ENCODE measurements at regions not wholly inside any gene's neighbourhood (a gene's known extent, or its start where the extent isn't known, plus 50 kb on each side); places are given as distances from the start of the nearest gene placed in this dataset.

DNA sequence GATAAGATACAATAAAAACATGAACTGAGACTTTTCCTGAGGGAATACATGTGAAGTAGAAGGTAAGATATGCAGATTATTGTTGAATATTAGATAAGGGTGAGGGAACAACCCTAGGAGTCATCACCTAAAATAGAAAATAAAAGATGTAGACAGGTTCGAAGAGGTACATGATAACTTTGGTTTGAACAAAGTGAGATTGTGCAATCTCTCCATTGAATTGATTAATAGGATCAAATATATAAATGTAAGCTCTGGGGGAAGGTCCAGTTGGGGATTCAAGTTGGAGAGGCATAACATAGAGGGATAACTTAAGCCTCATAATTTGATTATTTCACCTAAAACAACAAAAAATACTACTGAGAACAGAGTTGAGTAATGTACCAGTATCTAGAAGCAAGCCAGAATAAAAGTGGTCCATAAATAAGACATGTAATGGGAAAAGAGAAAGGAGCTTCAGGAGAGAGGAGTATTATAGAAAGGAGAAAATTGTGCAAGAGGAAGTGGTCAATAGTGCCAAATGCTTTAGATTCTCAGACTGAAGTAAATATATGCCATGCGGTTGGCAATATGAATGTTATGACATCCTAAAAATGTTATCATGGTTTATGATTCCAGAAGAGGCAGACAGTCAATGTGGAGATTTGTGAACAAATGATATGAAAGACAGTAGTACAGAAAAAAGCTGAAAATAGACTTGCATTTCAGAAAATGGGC is 282.3 kb upstream of the CHRM2 start:
- Histone ChIP-seq H3K27ac (no peak overlapping the region), H3K4me3 (no peak overlapping the region)

DNA sequence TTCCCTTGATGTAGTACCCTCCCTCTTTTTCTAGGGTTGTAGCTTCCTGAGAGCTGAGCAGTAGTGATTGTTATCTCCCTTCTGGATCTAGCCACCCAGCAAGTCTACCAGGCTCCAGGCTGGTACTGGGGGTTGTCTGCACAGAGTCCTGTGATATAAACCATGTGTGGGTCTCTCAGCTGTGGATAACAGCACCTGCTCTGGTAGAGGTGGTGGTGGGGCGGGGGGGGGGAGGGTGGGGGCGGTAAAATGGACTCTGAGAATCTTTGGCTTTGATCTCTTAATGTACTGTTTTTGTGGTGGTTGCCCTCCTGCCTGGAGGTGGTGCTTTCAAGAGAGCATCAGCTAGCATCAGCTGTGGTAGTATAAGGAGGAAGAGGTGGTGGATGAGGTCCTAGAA is 302.0 kb upstream of the CHRM2 start:
- Histone ChIP-seq H3K27ac (no peak overlapping the region), H3K4me3 (no peak overlapping the region)

DNA sequence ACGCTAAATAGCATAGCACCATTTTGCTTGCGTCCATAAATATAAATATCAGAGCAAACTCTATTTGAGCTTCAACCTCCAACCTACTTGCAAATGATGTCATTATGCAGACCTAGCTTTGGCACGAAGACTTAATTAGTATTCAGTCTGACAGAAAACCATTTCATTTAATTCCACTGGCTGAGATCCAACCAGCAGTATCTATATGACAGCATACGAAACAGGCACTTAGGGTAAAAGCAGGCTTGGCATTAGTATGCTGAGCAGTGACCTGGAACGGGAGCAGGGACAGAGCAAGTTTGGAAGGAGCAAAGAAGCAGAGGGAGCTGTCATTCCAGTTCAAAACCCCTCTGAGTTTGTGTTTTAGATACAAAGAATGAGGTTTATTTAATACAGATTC is 312.5 kb upstream of the CHRM2 start:
- Histone ChIP-seq H3K4me3 (no peak overlapping the region), H3K27ac (no peak overlapping the region)

DNA sequence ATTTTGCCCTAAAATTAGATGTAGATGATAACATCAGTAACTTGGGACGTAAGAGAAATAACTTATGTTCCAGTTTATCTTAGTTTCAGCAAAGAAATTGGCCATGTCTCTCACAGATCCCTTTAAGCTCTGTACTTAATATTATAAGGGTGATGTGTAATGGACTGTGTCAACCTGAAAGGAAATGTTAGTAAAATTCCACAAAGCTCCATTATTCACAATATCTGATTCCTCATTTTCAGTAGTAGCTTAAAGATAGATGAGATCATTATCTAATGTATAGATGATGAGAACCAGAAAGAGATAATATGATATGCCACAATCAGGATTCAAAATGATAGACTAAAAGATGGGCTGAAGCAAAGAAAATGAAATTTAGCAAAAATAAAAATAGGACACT is 316.8 kb upstream of the CHRM2 start:
- H3K4me3 ChIP-seq: no peak overlapping the region

DNA sequence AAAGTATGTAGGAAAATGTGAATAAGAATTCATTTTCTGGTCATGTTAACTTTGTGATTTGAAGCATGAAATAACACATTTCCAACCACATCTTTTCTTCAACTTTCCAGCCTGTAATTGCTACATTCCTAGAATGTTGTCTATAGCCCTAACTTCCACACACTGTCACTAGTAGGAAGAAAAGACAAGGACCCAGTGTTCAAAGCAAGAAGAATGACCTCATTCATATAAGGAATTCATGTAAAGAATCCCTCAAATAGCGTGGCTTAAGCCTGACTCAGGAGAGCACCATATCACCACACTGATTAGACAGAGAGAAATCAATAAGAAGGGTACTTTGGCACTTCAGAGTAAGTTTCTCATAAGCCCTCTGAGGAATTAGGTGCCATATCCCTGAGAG is 318.7 kb upstream of the CHRM2 start:
- Histone ChIP-seq H3K4me3 (no peak overlapping the region), H3K27ac (no peak overlapping the region)

More for the DNA sequence above, 316.8 kb upstream of the CHRM2 start:
- H3K27ac ChIP-seq: no peak overlapping the region

DNA sequence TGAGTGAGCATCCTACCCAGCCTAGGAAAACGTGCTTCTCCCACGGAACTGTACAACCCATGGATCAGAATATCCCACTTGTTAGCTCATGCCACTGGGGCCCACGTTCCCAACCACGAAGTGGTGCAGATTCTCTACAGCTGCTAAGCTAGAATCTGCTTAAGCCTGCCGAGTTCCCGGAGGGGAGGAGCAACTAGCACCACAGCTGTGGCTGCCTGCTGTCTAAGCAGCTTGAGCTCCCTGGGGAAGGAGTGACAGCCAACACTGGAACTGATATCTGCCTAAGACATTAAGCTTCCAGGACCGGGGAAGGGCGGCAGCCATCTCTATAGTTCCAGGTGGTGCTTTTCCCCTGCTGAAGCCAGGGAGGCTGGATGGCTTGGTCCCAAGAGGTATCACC is 334.7 kb upstream of the CHRM2 start:
- Histone ChIP-seq H3K4me3 (no peak overlapping the region), H3K27ac (no peak overlapping the region)

DNA sequence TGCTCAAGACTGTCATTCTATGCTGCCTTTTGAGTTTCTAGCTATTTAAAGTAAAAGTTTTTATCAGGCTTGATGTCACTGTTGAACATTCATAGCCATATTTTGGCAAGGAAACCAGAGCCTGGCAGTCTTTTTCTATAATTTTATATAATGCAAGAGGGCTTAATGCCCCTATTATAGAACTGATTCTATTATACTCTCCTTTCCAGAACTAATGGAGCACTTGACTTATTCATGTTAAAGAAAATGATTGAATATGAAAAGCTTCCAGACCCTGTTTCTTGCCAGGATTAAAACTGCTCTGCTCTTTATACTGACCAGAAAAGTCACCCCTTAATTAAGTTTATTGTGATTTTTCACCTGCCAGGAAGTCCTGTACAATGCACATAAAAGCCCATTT is 337.6 kb upstream of the CHRM2 start:
- H3K4me3 ChIP-seq: no peak overlapping the region

DNA sequence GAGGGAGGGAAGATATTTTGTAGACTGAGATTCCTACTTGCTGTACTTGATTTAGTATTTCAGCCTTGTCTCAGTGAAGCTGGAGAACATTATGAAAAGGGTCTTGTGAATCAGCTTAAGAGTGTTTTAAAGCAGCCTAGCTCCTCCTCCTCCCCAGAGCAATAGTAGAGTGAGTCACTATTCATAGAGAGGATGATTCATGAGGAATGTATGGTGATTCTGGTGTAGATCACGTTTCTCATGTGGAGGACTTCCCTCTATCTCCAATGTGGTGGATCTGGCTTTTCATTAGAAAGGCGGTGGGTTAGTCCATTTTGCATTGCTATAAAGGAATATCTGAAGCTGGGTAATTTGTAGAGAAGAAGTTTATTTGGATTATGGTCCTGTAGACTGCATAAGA is 340.1 kb upstream of the CHRM2 start:
- Histone ChIP-seq H3K27ac (no peak overlapping the region), H3K4me3 (no peak overlapping the region)

More for the DNA sequence above, 337.6 kb upstream of the CHRM2 start:
- H3K27ac ChIP-seq: no peak overlapping the region

DNA sequence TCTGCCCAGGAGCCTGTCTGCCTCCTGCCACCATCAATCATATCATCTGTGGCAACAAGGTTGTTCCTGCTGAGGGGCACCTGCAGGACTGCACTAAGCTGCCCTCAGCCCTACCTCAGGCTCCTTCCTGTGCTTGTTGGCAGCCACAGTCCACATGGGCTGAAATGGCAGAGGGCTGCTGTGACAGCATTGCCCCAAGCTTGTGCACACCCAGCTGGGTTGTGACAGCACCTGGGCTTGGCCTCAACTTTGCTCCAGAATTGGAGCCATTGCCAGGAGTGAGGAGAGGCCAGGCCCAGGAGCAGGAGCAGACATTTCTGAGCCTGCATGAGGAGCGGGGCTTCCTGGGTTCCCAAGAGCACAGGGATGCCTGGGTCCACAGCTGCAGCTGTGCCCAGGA is 340.9 kb upstream of the CHRM2 start:
- Histone ChIP-seq H3K4me3 (no peak overlapping the region), H3K27ac (no peak overlapping the region)

DNA sequence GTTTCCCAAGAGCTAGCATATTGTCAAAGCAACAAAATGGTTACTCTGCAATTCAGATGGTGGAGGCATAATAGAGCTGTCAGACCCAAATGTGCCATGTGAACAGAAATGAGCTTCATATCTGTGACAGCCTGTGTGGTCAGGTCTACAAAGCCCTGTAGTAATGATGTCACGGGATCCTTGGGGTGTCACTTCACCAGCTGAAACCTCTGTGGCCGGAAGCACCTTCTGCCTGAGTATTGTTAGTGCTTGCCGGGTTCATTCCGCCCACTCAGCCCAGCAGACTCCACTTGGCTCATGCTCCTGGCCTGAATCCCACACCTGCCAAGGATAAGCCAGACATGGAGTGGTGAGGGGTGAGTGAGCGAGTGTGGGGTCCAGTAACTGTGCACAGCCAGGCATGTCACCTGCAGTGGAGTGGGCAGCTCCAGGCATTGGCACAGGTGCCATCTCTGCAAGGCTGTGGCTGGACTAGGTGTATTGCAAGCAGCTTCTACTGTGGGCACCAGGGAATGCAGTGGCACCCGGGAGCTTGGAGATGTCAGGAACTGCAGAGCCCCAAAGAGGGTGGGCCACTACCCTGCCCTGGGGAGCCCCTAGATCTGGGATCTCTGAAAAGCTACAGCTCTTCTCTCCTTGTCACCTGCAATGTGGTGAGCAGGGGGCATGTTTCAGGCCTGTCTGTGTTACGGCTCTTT is 341.9 kb upstream of the CHRM2 start:
- Histone ChIP-seq H3K4me3 (no peak overlapping the region), H3K27ac (no peak overlapping the region)

DNA sequence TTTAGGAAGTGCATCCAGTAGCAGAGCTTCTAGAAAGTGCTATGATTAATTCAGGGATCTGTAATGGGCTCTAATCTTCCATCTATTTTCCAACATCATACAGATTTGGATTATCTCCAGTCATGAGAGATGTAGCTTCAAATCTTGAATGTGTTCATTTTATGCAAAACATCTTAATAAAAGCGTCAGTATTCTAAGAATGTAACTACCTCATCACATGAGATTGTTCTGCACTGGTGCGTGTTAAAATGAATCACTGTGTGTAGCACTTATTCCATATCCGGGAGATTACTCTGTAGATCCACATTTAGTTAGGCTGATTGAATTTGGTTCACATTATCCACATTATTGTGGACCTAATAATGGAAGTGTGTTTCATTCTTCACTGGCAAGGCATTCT is 344.9 kb upstream of the CHRM2 start:
- H3K4me3 ChIP-seq: no peak overlapping the region
- no peak overlapping the region for H3K27ac ChIP-seq

DNA sequence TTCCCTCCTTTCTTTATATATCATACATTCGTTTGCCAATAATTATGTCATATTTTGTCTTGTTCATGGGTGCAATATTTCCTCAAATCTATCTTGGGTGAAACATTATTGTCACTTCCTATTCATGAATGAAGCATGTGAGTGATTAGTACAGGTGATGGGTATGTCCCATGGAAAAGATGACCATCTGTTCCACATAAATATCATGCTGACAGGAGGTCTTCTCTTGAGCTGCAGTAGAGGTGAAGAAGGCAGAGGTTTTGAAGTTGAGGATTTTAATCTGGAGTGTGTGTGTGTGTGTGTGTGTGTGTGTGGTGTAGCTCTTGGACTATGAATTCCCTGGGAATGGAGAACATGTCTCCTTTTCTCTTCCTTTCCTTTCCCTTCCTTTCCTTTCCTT is 350.5 kb upstream of the CHRM2 start:
- Histone ChIP-seq H3K4me3 (no peak overlapping the region), H3K27ac (no peak overlapping the region)

DNA sequence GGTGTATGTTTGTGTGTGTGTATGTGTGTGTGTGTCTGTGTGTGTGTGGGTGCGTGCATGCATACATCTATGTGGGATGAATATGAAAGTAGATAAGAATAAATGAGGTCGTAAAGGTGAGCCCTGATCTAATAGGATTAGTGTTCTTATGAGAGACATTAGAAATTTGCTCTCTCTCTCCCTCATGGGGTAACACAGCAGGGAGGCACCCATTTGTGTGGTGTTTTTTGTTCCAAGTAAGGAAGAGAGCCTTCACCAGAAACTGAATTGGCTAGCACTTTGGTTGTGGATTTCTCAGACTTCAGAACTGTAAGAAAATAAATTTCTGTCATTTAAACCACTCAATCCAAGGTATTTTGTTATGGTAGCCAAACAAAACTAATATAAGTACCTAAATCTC is 353.7 kb upstream of the CHRM2 start:
- Histone ChIP-seq H3K4me3 (no peak overlapping the region), H3K27ac (no peak overlapping the region)

DNA sequence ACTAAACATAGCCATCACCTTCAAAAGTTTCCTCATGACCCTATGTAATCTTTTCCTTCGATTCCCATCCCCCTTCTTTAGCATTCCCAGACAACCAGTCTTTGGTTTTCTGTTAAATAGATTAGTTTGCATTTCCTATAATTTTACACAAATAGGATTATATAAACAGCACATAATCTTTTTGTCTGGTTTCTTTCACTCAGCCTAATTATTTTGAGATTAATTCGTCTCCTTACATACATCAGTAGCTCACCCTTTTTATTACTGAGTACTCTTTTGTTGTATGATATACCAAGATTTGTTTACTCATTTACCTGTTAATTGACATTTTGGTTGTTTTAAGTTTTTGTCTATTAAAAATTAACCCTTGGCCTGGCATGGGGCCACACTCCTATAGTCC is 354.7 kb upstream of the CHRM2 start:
- Histone ChIP-seq H3K27ac (no peak overlapping the region), H3K4me3 (no peak overlapping the region)

DNA sequence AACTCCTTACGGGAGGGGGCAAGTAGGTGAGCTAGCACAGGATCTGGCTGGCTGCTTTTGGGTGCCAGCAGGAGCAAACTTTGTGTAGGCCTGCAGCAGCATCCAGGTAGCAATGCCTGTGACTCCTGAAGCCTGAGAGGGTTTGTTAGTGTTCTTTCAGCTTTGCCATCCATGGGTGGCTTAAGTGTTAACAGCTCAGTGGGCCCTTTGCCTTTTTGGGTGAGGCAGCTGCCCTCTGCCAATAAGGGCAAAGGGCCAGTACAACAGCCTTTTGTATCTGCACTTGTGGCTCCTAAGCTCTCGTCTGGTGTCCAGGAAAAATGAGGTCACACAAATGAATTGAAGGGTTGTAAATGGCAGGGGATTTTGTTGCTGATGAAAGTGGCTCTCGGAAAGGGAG is 359.0 kb upstream of the CHRM2 start:
- Histone ChIP-seq H3K4me3 (no peak overlapping the region), H3K27ac (no peak overlapping the region)

DNA sequence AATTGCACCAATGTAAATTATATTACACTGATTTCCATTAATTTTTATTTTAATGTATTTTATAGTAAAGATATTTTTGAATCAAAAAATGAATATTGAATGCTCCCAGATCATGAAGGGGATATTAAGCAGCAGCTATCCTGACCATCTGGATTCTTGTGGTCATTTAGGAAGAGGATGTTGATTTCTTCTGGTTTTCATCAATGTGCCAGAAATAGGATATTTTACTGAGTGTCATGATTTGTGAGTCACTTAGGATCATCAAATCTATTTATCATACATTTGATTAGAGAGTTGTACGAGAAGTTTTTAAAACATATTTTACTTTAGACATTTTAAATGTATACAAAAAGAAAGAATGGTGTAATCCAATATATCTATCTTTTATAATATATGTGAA is 366.3 kb upstream of the CHRM2 start:
- Histone ChIP-seq H3K4me3 (no peak overlapping the region), H3K27ac (no peak overlapping the region)

DNA sequence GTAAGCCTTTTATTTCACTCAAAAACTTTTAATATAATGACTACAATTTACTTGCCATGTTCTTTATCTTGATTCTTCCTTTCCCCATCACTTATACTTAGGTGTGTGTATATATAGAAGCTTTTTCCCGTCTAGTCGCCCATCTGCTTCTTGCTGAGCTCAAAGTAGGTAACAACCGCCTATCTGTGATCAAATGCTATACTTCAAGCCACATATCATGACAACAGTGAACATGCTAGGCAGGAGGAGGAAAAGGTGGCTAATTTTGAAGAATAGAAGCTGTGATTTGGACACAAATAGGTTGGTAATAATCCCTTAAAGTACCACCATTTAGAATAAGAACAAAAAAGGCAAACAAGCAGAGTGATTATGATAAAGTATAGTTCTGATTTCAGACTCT is 367.3 kb upstream of the CHRM2 start:
- Histone ChIP-seq H3K27ac (no peak overlapping the region), H3K4me3 (no peak overlapping the region)

DNA sequence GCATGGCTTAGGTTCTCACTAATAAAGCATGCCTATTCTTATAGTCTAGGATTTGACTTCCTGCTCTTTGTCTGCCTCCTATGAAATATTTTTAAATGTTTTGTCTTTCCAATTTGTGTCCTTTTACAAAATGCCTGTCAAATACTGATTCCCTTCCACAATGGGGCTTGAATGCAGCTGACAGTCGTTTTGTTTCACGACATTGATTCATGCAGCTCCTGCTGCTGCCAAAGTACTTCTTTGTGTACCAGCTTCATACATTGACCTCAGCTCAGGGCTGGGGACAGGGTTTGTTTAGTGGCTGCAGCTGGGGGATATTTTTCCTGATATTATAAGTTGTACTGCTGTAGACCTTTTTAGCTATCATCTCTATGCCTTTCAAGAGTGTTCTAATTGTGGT is 371.9 kb upstream of the CHRM2 start:
- Histone ChIP-seq H3K4me3 (no peak overlapping the region), H3K27ac (no peak overlapping the region)

DNA sequence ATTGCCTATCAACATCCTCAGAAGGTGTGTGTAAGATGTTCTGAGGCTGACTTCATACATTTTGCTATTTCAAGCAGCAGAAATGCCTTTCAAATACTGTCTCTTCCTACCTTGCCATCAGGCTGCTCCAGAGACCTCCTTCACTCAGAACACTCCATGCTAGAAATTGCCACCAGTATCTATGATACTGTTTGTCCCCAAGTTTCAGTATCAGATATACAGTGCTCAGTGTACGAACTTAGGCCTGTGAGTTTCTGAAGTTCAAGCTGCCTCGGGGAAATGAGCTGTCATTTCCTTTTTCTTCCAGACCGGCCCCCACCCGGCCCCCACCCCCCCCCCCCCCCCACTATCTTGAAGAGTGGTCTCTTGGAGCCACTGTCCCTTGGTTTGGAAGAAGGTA is 373.4 kb upstream of the CHRM2 start:
- Histone ChIP-seq H3K4me3 (no peak overlapping the region), H3K27ac (no peak overlapping the region)

DNA sequence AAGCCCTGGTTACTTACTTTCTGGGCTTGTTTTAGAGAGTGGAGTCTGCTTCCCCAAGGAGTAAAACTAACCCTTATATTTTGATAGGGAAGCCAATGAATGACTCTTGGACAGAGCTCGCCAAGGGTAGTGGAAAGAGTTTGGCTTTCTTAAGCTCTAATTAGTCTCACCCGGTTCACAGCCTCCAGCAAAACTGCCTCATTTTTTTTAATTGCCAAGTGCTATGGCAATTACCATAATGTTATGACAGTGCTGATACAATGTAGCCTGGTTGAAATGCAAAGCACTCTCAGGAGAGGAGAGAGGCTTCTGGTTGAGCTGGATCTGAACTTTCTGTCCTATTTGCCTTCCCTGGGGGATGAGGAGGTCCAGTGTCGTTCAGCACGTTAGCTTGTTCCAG is 376.1 kb upstream of the CHRM2 start:
- H3K4me3 ChIP-seq: no peak overlapping the region
- H3K27ac ChIP-seq: no peak overlapping the region

DNA sequence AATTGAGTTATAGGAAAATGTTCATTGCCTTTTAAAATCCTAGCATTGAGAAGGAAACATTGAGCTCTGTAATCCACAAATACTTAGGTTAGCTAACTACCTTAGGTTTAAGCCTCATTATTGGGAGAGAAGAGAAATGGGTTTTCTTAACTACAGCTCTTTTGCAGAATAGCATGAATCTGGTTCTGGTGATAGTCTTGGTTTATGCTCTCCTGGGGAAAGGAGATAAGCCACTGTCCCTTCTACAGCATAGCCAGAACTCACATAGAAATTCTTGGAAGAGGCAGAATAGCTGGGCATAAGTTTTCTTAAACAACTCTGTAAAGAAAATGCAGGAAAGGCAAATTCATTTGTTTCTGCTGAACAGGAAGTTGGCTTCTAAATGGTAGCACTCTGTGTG is 378.6 kb upstream of the CHRM2 start:
- Histone ChIP-seq H3K4me3 (no peak overlapping the region), H3K27ac (no peak overlapping the region)

DNA sequence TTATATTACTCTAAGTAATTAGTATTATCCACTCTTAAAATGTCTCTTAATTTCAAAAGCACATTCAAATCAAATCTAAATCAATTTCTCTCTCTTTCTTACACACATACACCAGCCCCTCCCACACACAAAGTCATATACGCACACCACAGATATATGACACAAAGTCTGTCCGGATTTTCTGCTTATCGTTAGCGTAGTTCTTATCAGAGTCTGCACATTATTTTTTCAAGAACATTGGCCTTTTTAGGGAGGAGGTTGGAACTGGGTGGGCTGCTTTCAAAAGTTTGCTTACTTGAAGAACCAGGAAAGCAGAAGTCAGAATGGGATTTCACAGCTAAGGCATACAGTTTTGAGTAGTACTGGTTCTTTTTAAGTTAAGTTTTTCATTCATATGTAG is 387.6 kb upstream of the CHRM2 start:
- H3K27ac ChIP-seq: no peak overlapping the region
- H3K4me3 ChIP-seq: no peak overlapping the region

Measured in skin epidermis (tissue), 12 donors.